Stomach (tissue), 8 donors: ENCODE measurements at regions not wholly inside any gene's neighbourhood (a gene's known extent, or its start where the extent isn't known, plus 50 kb on each side); places are given as distances from the start of the nearest gene placed in this dataset.

Source experiments
- DNase-seq, 2 donors: peaks; one replicate each; pipeline versions ENCODE4 v3.0.0 to v3.0.0-alpha.2; 2013 to 2019
- H3K27ac ChIP-seq, 5 donors: fragments of 200-600 bp in 4 of 5; sonication (generic) in 4 of 5; one replicate each; pipeline ENCODE4 v1.5.1; 2013 to 2019; ENCODE audit warnings: mild to moderate bottlenecking in 1 of 5, moderate library complexity in 1 of 5
- H3K27me3 ChIP-seq, 3 donors: fragments of 200-600 bp; sonication (generic); one replicate each; pipeline ENCODE4 v1.5.1; 2017 to 2019; ENCODE audit warnings: mixed run types in 1 of 3
- H3K36me3 ChIP-seq, 4 donors: fragments of 200-600 bp; sonication (generic); 1 replicate in 3 of 4; 2 replicates in 1 of 4; pipeline ENCODE4 v1.5.1; 2016 to 2019
- H3K4me1 ChIP-seq, 4 donors: fragments of 200-600 bp; sonication (generic); one replicate each; pipeline ENCODE4 v1.5.1; 2016 to 2019
- H3K4me3 ChIP-seq, 4 donors: fragments of 200-600 bp; sonication (generic) in 3 of 4; one replicate each; pipeline ENCODE4 v1.5.1; 2016 to 2019; ENCODE audit warnings: mild to moderate bottlenecking in 1 of 4
- H3K9me3 ChIP-seq, 4 donors: fragments of 200-600 bp; sonication (generic); one replicate each; pipeline ENCODE4 v1.5.1; 2016 to 2019
- CTCF ChIP-seq, 7 experiments: fragments of 450-650 bp in 4 of 7; fragments of 200-600 bp in 3 of 7; sonication (generic) in 3 of 7; IDR thresholded peaks; one replicate each; pipeline ENCODE4 v1.5.1; 2016 to 2019; ENCODE audit warnings: antibody characterized with exemption in 7 of 7, control low read depth in 2 of 7, mild to moderate bottlenecking in 1 of 7
- EP300 ChIP-seq: sonication (generic); formaldehyde crosslinking; IDR thresholded peaks from one replicate; pipeline ENCODE4 v1.6.1; 2017; ENCODE audit warnings: antibody characterized with exemption
- POLR2A ChIP-seq, 4 donors: fragments of 450-650 bp; IDR thresholded peaks; one replicate each; pipeline ENCODE4 v1.6.1; 2016; ENCODE audit warnings: antibody characterized with exemption in 4 of 4, control low read depth in 2 of 4, mild to moderate bottlenecking in 1 of 4, moderate library complexity in 1 of 4
- POLR2AphosphoS5 ChIP-seq, 3 donors: sonication (generic); formaldehyde crosslinking; IDR thresholded peaks; one replicate each; pipeline ENCODE4 v1.6.1; 2016; ENCODE audit warnings: antibody characterized with exemption in 3 of 3
- WGBS, 5 donors: extraction: QIAGEN DNeasy Blood & Tissue Kit in 3 of 5; methylation state at CpG; one replicate each; pipeline versions ENCODE4 v1.1.5 to v1.1.7; 2013 to 2018; 5-methylcytosine and 5-hydroxymethylcytosine counted together
- intact Hi-C: fragments of 100-400 bp; cut with DNase I; formaldehyde crosslinking; loops from one replicate; pipeline ENCODE4 v1.15.1; 2023; ENCODE audit warnings: low total_unique reads
- donor health status: healthy with polysubstance abuse.
- donor health status: Bipolar disorder and iron deficiency.
- donor health status: healthy.

- intact Hi-C loops: no loop called here
- no peak overlapping the region for H3K27ac ChIP-seq
- WGBS, 5 donors: 70 to 84% (median 74%) methylated on average over 2 of the region's 2 CpGs
- peaks cover 0 to 11% (median 7%) of the 10 kb centered on the region in 4 donors for H3K9me3 ChIP-seq
- peaks cover 6 to 11% (median 9%) of the 10 kb centered on the region in 4 donors for H3K4me1 ChIP-seq
- TF ChIP-seq EP300: no peak
- no peak for TF ChIP-seq POLR2AphosphoS5 (IDR thresholded peaks at IDR 0.05)
- no peak for DNase-seq
- H3K4me3 ChIP-seq: no peak overlapping the region
- H3K27me3 ChIP-seq: no peaks in the 10 kb centered on the region
- no peaks in the 10 kb centered on the region for H3K36me3 ChIP-seq
These were observed 55.7 kb upstream of the ABCC4 start for GRCh38 chr13:95356916-95357315.

DNA sequence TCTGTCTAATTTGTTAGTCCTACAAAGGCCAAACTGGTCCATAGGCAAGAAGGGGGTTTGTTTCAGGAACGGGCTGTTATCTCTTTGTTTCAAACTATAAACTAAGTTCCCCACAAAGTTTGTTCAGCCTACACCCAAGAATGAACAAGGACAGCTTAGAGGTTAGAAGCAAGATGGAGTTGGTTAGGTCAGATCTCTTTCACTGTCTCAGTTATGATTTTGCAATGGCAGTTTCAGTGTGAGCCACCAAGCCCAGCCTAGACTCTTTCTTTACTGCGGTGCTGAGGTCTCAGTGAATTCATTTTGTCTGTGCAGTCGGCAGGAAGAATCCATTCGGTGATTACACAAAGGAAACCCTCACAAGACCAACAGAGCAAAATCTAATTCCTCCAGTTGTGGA is 56.6 kb upstream of the ABCC4 start:
- Histone ChIP-seq H3K4me1 (peaks cover 6 to 11% (median 9%) of the 10 kb centered on the region in 4 donors), H3K4me3 (no peak overlapping the region), H3K9me3 (peaks cover 0 to 11% (median 7%) of the 10 kb centered on the region in 4 donors), H3K36me3 (no peaks in the 10 kb centered on the region), H3K27ac (no peak overlapping the region), H3K27me3 (no peaks in the 10 kb centered on the region)
- TF ChIP-seq EP300 (no peak), POLR2AphosphoS5 (IDR thresholded peaks at IDR 0.05) (no peak), CTCF (IDR thresholded peaks at IDR 0.05) (no peak), POLR2A (IDR thresholded peaks at IDR 0.05) (no peak)
- 72 to 77% (median 76%) methylated on average over 4 of the region's 4 CpGs for WGBS, 5 donors
- DNase-seq: no peak
- intact Hi-C loops: no loop called here

- no peaks in the 10 kb centered on the region for H3K27me3 ChIP-seq
- TF ChIP-seq POLR2AphosphoS5 (IDR thresholded peaks at IDR 0.05) (no peak), POLR2A (IDR thresholded peaks at IDR 0.05) (no peak)
- H3K4me1 ChIP-seq: peaks cover 2 to 9% (median 4%) of the 10 kb centered on the region in 4 donors
- H3K4me3 ChIP-seq: no peak overlapping the region
- peaks cover 0 to 17% (median 7%) of the 10 kb centered on the region in 4 donors for H3K9me3 ChIP-seq
- 58 to 72% (median 65%) methylated on average over 3 of the region's 3 CpGs for WGBS, 5 donors
- DNase-seq: no peak
- H3K36me3 ChIP-seq: no peaks in the 10 kb centered on the region
- H3K27ac ChIP-seq: no peak overlapping the region
- intact Hi-C loops: no loop called here
These were observed 58.8 kb upstream of the ABCC4 start for GRCh38 chr13:95360052-95360451.

- Histone ChIP-seq H3K4me3 (no peak overlapping the region), H3K27ac (no peak overlapping the region), H3K4me1 (peaks cover 0 to 4% (median under 1%) of the 10 kb centered on the region in 4 donors), H3K27me3 (no peaks in the 10 kb centered on the region), H3K9me3 (peaks cover 0 to 17% (median 7%) of the 10 kb centered on the region in 4 donors), H3K36me3 (no peaks in the 10 kb centered on the region)
- DNase-seq: no peak
- WGBS, 5 donors: 78 to 82% (median 79%) methylated on average over 9 of the region's 9 CpGs
- TF ChIP-seq POLR2A (IDR thresholded peaks at IDR 0.05) (no peak), EP300 (no peak), CTCF (IDR thresholded peaks at IDR 0.05) (no peak), POLR2AphosphoS5 (IDR thresholded peaks at IDR 0.05) (no peak)
- intact Hi-C loops: no loop called here
These were observed 59.3 kb upstream of the ABCC4 start for GRCh38 chr13:95360464-95361097.

DNA sequence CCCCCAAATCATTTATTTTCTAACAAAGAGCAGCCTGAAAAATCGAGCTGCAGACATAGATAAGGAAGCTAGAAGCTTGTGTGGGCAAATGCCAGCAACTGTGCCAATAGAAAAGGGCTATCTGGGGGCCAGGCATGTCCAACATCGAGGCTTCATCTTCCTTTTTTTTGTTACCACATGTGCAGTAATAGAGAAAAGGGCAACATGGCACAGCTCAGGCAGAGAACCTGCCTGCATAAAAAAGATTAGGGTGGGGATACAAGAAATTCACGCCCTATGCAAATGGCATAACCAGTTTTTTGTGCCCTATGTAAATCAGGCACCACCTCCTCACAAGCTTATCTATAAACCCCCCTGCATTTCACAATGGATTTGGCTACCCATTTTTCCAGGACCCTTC is 60.4 kb upstream of the ABCC4 start:
- H3K27me3 ChIP-seq: no peaks in the 10 kb centered on the region
- H3K9me3 ChIP-seq: peaks cover 0 to 13% (median 6%) of the 10 kb centered on the region in 4 donors
- no peak overlapping the region for H3K27ac ChIP-seq
- DNase-seq: no peak
- H3K36me3 ChIP-seq: no peaks in the 10 kb centered on the region
- H3K4me1 ChIP-seq: no peaks in the 10 kb centered on the region
- no peak for TF ChIP-seq CTCF (IDR thresholded peaks at IDR 0.05)
- WGBS, 5 donors: 45 to 53% (median 47%) methylated on average over 3 of the region's 3 CpGs
- intact Hi-C loops: no loop called here
- no peak overlapping the region for H3K4me3 ChIP-seq
